HG03558 (cell line): ENCODE measurements at regions not wholly inside any gene's neighbourhood (a gene's known extent, or its start where the extent isn't known, plus 50 kb on each side); places are given as distances from the start of the nearest gene placed in this dataset.
"Not testable (repeated sequence)": the region's sequence is repeated elsewhere in the genome, so short reads cannot be mapped to it uniquely, and the experiment has no call there.

Source experiments
- ATAC-seq: cut with Tn5 transposase; IDR thresholded peaks from one replicate; pipeline ENCODE4 v1.9.1; 2021; ENCODE audit warnings: moderate number of reproducible peaks; ENCODE audit not compliant: unreplicated experiment; ENCODE audit errors: extremely low read depth

DNA sequence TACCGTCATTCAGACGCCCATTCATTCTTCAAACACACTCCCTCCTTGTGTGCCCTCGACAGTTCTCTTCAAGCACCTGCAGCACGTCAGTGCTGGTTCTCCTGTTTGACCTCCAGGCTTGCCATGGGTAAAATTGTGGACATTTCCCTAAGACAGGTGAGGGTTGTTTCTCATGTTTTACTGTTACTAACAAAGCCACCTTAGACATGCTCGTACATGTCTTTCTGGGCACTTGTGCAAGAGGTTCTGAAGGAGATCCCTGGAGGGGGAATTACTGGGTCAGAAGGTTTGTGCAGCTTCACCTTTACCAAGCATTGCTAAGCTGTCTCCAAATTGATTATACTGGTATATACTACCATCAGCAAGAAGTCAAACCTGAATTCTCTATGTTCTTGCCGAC is 189.7 kb upstream of the TMEM45B start:
- ATAC-seq, result no peak

DNA sequence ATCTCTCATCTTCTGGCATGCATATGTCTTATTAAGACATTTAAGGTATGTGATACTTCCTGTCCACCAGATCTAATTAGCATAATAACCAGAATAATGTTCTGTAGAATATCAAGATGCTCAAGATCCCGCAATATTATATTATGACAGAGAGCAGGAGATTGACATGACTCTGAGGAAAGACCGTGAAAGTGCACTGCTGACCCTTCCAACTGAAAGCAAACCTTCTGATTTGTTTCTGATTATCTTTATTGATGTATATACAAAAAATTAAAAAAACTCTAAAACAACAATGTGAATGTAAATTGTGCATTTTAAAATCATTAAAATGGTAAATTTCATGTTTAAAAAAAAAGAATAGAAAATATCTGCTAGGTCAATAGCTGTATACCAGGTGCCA is 184.4 kb upstream of the TMEM45B start:
- ATAC-seq, result no peak

DNA sequence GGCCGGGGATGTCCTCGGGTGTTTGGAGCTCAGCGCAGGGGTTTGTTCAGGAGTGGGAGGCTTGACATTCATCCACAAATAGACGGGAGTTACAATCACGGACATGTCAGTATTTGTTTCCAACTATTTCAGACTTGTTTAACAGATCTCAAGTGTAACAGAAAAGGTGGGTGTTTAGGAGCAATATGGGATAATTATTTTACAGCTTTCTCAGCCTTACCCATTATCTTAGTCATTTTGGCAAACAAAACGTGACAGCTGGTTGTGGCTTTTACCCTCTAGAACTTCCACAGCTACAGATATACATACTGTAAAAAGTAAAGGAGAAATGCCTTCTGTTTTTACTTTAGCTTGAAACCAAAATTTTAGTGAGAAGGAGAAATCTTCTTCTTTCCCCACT is 178.7 kb upstream of the TMEM45B start:
- ATAC-seq, result no peak

DNA sequence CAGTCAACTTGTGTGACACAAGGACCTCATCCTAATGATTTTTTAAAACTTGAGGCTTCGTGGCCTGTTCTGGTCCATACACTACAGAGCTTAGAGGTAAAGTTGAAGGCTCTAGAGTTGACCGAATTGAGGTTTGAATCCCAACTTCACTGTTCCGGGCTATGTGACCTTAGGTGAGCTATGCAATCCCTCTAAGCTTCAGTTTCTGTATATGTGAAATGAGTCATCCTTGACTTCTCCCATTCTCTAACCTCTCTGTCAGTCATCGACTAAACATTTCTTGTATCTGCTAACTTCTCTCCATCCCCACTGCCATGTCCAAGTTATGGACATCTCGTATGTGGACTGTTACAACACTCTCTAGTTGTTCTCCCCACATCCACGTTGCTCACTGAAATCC is 178.2 kb upstream of the TMEM45B start:
- no peak for ATAC-seq

DNA sequence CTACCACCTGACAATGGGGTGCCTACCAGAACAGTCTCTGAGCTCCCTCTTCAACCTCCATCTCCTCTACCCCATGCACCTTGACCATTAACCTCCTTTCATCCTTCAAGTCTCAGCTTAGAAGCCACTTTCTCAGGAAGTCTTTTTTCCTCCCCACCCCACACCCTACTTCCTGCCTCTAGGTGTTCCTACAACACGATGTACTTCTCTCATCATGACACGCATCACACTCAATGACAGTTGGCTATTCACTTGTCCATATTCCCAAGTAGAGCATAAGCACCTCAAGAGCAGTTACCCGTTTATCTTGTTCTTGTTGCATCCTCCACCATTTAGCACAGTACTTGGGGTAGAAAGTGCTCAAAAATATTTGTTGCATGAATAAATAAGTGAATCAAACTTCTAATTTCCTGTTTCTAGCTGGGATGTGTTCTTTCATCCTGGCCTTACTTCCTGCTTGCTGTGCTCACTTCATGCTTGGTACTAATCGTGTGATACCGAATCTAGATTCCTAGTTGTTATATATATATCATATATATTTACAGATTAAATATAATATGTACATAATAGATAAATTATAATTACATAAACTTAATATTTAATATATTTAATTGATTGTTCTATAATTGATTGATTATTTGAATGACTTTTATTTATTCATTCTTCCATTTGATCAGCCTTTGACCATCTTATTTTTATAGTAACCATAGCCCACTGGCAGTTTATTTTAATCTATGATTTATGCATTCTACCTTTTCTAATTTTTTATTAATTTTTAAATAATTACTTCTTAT is 177.5 kb upstream of the TMEM45B start:
- ATAC-seq, result no peak

DNA sequence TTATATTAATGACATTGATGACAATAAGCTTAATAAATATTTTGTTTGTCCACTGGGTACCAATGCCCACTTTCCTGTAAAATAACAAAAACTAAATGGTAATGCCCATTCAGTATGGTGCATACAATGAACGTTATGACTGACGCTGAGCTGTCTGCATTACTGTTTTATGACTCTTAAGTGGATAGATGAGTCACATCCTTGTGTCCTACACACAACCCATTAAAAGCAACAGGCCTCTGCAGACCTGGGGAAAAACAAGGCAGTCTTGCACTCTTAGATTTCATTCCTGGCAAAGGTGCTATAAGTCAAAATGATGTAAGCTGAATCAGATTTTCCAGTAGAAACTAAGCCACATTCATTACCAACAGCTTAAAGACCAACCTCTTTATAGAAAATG is 176.3 kb upstream of the TMEM45B start:
- ATAC-seq, result no peak

DNA sequence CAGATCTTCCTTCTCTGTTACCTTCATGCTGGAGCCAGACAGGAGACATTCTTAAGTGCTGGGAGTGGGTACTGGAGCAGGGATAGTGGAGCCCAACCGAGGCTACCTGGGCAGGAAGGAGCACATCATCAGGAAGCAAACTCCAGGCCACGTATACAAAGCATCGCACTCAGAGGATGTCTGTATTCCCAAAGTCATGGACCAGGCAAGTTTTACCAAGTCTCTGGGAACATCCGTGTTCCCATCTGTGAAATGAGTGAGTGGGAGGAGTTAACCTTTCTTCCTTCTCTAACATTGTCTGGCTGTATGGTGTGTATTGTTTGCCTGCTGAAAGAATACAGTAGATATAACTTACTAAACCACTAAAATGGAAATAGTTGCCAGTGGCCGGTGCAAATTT is 175.0 kb upstream of the TMEM45B start:
- ATAC-seq, result no peak

DNA sequence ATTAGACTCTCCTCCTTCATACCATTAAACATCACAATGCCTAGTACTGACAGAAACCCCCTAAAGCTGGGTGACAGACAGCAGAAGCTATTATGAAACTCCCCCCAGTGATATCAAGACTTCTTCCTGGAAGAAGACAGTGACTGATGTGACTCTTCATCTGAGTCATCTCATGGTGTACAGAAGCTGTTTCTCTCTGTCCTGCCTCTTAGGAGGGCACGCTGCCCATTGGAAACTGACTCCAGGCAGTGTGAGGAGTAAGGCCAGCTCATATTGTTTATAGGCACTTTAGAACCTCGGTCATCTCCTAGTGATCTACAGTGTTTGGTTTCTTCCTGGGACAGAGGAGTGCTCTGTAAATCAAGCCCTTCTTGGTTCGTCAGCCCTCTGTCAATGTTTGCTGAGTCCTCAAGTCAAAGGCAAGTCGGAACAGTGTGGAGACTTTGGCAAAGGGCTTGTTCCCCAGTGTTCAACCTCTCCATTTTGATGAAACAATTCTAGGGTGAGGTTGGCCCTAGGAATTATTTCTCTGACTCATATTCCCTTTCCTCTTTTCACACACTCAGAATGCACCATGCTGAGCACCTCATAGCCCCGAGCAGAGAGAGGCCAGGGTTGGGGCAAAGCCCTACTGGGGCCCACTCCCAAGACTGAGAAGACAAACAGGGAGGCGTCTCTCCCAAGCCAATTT is 172.5 kb upstream of the TMEM45B start:
- no peak for ATAC-seq

DNA sequence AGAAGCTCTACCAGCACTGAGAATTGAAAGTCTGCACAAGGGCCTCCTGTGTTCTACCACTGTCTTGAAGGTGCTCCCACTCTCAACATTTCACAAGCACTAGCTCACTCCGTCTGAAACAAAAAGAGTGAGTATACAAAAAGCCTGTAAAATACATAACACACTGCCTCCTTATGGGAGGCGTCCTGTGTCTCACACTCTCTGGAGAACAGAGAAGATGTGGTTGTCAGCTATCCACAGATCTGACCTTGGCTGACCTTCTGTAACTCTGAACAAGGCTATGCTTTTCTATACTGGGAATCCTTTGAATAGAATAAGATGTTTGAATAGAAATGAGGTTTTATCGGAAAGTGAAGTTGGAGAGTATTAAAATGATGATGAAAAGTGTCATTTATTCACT is 171.3 kb upstream of the TMEM45B start:
- no peak for ATAC-seq

DNA sequence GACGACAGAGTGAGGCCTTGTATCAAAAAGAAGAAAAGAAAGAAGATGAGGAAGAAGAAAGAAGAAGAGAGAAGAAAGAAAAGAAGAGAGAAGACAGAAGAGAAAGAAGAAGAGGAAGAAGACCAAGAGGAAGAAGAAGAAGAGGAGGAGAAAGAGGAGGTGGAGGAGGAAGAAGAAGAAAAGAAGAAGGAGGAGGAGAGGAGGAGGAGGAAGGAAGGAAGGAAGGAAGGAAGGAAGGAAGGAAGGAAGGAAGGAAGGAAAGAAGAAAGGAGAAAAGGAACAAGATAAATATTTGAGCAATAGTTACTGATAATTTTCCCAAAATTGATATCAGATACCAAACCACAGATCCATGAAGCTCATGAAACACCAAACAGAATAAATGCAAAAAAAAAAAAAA is 169.7 kb upstream of the TMEM45B start:
- no peak for ATAC-seq

DNA sequence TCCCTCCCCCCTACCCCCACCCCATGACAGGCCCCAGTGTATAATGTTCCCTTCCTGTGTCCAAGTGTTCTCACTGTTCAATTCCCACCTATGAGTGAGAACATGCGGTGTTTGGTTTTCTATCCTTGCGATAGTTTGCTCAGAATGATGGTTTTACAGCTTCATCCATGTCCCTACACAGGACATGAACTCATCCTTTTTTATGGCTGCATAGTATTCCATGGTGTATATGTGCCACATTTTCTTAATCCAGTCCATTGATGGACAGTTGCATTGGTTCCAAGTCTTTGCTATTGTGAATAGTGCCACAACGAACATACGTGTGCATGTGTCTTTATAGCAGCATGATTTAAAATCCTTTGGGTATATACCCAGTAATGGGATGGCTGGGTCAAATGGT is 165.6 kb upstream of the TMEM45B start:
- ATAC-seq, result not testable (repeated sequence)

DNA sequence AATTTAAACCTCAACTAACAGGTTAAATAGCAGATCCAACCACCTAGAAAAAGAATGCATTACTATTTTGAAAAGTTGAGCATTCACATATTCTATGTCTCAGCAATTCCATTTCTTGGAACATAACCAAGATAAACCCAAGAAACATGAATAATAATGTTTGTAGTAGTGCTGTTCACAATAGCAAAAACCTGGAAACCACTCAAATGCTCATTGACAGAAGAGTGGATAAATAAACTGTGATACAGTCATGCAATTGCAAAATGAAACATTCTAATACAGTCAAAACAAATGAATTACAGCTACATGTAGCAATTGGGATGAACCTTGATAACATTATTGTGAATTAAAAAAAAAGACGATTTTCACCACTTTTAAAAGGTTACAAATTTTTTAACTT is 162.8 kb upstream of the TMEM45B start:
- ATAC-seq, result no peak

DNA sequence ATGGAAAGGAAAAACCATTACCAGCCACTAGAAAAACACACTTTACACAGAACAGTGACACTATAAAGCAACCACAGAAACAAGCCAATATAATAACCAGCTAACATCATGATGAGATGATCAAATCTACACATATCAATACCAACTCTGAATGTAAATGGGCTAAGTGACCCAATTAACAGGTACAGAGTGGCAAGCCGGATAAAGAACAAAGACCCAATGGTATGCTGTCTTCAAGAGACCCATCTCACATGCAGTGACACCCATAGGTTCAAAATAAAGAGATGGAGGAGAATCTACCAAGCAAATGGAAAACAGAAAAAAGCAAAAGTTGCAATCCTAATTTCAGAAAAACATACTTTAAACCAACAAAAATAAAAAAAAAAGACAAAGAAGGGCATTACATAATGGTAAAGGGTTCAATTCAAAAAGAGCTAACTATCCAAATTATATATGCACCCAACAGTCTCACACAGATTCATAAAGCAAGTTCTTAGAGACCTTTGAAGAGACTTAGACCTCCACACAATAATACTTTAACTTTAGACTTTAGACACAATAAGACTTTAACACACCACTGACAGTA is 160.3 kb upstream of the TMEM45B start:
- no peak for ATAC-seq

DNA sequence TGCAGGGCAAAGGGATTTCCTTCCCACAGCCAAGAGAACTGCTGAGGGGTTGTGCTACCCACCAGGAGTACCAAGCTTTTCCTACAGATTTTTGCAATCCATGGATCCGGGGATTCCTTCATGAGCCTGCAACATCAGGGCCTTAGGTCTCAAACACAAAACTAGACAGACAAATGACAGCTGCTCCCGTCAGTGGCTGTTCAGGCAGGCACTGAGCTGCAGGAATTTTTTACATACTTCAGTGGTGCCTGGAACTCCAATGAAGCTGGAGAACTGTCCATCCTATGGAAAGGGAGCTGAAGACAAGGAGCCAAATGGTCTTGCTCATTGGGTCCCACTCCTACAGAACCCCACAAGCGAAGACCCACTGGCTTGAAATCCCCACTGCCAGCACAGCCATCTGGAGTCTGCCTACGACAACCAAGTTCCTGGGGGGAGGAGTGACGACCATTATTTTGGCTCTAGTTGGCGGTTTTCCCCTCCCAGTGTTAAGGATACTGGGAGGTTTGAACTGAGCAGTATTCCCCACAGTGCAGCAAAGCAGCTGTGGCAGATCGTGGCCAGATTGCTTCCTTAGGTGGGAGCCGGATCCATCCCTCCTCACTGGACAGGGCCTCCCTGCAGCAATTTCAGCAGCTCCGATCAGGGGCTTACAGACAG is 157.7 kb upstream of the TMEM45B start:
- ATAC-seq, result no peak

DNA sequence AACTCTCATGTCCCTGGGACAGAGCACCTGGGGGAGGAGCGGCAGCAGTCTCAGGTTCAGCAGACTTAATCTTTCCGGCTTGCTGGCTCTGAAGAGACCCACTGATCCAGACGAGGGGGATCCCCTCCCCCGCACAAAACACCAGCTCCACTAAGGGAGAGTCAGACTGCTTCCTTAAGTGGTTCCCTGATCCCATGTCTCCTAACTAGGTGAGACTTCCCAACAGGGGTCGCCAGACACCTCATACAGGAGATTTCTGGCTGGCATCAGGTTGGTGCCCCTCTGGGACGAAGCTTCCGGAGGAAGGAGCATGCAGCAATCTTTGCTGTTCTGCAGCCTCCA is 157.2 kb upstream of the TMEM45B start:
- ATAC-seq, result no peak

DNA sequence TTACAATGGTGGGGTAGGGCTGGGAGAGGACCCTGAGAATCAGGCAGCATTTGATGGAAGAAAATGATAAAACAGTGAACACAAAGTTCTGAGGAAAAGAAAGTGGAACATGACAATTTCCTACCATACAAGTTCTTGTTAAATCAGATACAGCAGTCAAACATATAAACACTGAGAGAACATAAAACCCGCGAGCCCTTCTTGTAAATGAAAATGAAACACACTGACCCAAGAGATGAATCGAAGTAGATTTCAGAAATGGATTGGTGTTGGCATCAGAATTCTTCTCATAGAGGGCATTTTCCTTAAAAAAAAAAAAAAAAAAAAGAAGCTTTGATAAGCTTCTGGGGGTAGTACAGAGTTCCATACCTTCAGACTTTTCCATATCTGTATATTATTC is 134.7 kb upstream of the TMEM45B start:
- ATAC-seq, result no peak

DNA sequence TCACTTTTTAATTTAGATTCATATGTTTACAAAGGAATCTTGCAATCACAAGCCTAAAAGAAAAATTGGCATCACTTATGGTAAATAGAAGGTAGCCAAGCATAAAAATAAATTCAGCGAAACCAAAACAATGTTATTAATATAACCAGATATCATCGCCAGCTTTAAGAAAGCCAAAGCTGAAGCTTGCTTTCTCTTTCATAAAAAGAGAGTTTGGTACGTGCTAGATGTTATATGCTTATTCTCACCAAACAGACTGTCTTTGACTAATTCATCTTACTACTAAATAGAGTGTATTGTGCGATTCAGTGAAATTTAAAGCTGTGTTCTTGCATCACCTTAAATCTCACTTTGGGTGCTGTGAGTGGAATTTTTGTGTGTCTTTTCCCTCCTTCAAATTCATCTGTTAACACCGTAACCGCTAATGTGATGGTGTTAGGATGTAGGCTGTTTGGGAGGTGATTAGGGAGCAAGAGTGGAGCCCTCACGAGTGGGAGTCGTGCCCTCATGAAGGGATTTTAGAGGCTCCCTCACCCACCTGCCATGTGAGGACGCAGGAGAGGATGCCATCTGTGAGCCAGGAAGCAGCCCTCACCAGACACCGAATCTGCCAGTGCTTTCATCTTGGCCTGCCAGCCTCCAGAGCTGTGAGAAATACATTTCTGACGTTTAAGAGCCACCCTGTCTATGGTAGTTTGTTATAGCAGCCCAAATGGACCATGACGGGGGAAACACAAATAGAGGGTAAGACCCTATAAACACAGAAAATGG is 134.1 kb upstream of the TMEM45B start:
- ATAC-seq, result no peak

DNA sequence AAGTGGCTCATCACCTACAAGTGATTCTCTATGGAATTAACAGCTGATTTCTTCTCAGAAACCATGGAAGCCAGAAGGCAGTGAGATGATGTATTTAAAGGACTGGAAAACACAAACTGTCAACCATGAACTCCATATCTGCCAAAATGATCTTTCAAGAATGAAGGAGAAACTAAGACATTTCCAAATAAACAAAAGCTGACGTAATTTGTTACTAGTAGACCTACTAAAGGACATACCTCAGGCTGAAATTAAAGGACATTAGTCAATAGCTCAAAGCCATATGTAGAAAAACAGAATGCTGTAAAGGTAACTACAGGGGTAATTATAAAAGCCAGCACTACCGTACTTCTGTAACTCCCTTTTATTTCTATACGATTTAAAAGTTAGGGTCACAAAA is 129.4 kb upstream of the TMEM45B start:
- ATAC-seq, result no peak

DNA sequence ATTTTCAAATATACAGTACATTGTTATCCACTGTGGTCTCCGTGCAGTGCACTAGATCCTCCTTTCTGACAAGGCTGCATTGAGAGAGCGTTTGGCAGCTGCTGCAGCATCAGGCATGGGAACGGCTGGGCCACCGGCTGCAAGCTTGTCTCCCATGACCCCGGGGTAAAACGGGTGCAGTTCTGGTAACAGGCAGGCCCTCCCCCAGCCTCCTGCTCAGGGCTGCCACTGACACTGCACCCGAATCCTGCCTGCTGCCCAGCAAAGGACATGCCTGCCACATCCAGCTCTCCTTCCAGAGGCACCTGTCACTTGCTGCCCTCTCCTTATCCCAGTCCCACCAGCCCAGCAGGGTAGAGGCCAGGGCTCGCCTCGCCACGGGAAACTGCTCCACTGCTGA is 124.5 kb upstream of the TMEM45B start:
- ATAC-seq, result no peak

DNA sequence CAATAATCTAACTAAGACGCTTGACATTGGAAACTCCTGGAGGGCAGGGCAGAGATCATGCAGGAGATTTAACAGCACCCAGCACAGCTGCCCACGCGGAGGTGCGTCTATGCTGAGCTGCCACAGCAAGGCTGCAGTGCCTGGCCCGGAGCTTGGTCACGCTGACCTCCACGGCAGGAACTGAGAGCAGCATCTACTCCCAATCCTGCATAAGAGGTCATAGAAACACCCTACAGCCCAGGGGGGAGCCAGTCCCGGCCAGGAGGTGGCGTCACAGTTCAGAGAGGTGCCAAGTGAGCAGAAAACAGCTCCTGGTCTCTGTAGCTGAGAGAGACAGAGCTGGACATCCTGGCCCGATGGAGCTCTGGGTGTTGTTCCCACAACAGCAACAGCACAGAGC is 121.1 kb upstream of the TMEM45B start:
- no peak for ATAC-seq

DNA sequence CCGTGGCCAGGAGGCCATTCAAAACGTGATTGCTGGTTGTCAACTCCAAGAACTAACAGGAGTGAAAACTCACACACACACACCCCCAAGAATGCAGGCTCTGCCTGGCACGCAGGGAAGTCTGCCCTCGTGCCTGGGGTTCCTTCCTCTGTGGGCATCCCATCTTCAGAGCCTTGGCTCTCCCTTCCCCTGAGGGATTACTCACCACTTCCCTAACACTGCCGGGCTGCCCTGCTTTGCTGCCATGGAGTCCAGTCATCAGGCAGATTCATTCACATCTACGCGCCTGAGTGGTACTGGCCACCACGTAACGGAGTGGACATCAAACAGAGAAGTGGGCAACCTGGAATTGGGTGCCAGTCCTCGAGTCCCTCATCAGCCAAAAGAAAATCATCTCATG is 120.7 kb upstream of the TMEM45B start:
- no peak for ATAC-seq
